ELF-1 (cell line): ENCODE measurements at regions not wholly inside any gene's neighbourhood (a gene's known extent, or its start where the extent isn't known, plus 50 kb on each side); places are given as distances from the start of the nearest gene placed in this dataset.
"Not testable (repeated sequence)": the region's sequence is repeated elsewhere in the genome, so short reads cannot be mapped to it uniquely, and the experiment has no call there.

ENCODE experiments used
- DNase-seq: peaks from one replicate; pipeline ENCODE4 v3.0.0-alpha.2; 2016; ENCODE audit warnings: low read depth, low spot score

GRCh38 chr5:23977997-23978396 is 470.6 kb downstream of the PRDM9 start:
- peak; percentile 67 for DNase-seq

- no peak for DNase-seq
These were observed 484.0 kb downstream of the PRDM9 start for GRCh38 chr5:23991406-23991805.

GRCh38 chr5:23994581-23995370 is 487.4 kb downstream of the PRDM9 start:
- no peak for DNase-seq

- peak; percentile 16 for DNase-seq
These were observed 489.1 kb downstream of the PRDM9 start for GRCh38 chr5:23996525-23996924.

- DNase-seq: no peak
These were observed 498.0 kb downstream of the PRDM9 start for GRCh38 chr5:24005384-24005783.

DNA sequence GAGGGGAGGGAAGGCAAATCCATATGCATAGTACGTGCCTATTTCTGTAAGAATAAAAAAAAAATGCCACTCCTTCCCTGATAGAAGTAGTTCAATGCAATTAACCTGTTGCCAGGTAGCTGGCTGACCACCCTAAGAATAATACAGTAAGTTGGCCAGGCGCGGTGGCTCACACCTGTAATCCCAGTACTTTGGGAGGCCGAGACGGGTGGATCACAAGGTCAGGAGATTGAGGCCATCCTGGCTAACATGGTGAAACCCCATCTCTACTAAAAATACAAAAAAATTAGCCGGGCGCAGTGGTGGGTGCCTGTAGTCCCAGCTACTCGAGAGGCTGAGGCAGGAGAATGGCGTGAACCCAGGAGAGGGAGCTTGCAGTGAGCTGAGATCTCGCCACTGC is 510.3 kb downstream of the PRDM9 start:
- not testable (repeated sequence) for DNase-seq

DNA sequence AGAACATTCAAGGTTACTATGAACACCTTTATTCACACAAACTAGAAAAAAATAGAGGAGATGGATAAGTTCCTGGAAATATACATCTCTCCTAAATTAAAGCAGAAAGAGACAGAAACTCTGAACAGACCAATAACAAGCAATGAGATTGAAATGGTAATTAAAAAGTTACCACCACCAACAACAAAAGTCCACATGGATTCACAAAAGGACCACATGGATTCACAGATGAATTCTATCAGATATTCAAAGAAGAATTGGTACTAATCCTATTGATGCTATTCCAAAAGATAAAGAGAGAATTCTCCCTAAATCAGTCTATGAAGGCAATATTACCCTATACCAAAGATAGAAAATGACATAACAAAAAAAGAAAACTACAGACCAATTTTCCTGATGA is 518.9 kb downstream of the PRDM9 start:
- no peak for DNase-seq

DNA sequence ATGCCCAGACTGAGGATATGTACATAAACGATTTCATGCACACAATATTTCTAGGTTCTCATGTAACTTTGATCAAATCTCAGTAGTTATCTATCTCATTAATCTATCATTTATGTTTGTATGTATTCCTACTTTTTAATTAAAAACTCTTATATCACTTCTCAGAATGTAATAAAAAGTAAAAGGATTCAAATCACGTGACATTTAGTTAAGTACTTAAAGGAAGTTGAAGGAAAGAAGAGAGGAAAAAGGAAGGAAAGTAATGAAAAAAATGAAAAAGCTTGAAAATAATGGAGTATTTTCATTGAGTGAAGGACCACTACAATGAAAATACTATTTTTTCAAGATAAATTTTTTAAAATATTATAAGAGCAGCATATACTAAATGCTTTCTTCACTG is 535.3 kb downstream of the PRDM9 start:
- DNase-seq: no peak

DNA sequence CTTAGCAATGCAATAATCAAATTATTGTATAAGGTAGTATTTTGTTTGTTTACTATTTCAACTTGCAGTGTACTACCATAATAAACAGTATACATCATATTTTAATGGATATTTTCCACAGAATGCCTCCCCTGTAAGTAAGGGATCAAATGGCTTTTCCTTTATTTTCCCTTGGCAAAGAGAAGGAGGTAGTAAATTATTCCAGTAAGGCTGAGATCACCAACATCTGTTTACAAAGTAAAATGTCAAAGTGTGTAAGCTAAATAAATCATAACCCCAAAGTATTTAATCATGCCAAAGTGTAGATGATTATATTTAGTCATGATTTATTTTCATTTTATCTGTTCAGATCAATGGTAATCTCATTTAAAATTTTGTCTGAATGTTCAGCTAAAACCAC is 537.6 kb downstream of the PRDM9 start:
- DNase-seq: no peak

DNA sequence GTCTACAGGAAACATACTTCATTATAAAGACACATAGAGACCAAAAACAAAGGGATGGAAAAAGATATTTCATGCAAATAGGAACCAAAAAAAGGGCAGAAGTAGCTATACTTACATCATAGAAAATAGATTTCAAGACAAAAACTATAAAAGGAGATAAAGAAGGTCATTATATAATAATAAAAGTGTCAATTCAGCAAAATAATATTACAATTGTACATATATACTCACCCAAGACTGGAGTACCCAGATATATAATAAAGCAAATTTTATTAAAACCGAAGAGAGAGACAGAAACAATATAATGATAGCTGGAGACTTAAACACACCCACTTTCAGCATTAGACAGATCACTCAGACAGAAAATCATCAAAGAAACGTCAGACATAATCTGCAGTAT is 546.3 kb downstream of the PRDM9 start:
- DNase-seq: no peak

- no peak for DNase-seq
These were observed 551.6 kb downstream of the PRDM9 start for GRCh38 chr5:24059006-24059405.

GRCh38 chr5:24059716-24060115 is 552.3 kb downstream of the PRDM9 start:
- DNase-seq: no peak

DNA sequence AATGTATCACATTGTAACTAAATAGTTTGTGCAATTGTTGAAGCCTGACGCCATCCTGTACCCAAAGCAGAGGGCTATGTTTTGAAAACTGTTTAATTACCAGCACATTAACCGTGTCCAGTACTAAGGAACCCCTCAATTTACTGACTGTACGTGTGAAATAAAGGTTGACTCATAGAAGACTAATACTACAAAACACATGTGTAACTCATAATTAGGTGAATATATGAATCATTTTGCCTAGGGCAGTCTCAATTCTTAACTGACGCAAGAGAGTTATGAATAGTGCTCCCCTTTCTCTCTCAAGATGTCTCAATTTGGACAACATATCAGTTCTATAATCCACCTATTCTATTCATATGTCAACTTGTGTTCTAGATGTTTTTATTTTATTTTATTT is 558.4 kb downstream of the PRDM9 start:
- DNase-seq: no peak

GRCh38 chr5:24067208-24067607 is 559.8 kb downstream of the PRDM9 start:
- no peak for DNase-seq

DNA sequence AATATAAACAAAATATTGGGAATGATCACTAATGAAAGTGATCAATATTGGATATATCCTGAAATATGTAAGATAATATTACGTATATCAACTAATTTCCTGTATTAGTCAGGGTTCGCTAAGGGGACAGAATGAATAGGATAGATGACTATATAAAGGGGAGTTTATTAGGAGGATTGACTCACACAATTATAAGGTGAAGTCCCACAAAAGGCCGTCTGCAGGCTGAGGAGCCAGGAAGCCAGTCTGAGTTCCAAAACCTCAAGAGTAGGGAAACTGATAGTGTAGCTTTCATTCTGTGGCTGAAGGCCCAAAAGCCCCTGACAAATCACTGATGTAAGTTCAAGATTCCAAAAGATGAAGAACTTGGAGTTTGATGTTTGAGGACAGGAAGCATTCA is 561.1 kb downstream of the PRDM9 start:
- DNase-seq: no peak

- no peak for DNase-seq
These were observed 565.7 kb downstream of the PRDM9 start for GRCh38 chr5:24073107-24073506.

- DNase-seq: no peak
These were observed 564.7 kb downstream of the CDH10 start for GRCh38 chr5:24080046-24080445.

- no peak for DNase-seq
These were observed 550.6 kb downstream of the CDH10 start for GRCh38 chr5:24094081-24094679.

- DNase-seq: no peak
These were observed 542.8 kb downstream of the CDH10 start for GRCh38 chr5:24102010-24102409.

DNA sequence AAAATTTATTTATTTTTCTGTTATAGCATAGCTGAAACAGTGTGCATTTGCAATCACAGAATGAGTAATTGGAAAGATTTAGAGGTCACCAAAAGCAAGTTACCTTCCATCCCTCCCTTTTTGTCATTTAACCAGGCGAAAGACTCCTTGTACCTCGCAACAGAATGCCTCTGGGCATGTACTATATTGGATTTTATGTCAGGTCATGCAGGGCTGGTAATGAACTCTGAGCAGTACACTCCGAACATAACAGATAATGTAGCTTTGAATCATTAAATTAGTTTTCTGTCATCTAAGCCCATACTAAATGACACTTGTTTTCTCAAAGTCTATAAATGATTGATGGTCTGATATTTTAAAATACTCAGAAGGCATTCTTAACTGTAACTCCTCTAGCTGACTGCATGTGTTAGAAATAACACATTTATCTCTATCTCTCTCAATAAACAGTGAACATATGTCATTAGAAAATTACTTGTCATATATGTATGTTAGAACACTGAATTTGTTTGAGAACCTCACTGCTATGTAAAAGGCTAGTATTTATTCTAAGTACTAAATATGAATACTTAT is 541.2 kb downstream of the CDH10 start:
- no peak for DNase-seq

- no peak for DNase-seq
These were observed 534.7 kb downstream of the CDH10 start for GRCh38 chr5:24110004-24110615.

GRCh38 chr5:24112420-24112819 is 532.4 kb downstream of the CDH10 start:
- DNase-seq: no peak

GRCh38 chr5:24118351-24118750 is 526.4 kb downstream of the CDH10 start:
- DNase-seq: no peak
